Activated CD4-positive, alpha-beta T cell treated with anti-CD3 and anti-CD28 coated beads, Interleukin-2, Interleukin-6, amounts not matched to agents 100 ng/mL and 50 ng/mL, durations not matched to agents 16 hours and 8 hours (primary cell): ENCODE measurements at regions not wholly inside any gene's neighbourhood (a gene's known extent, or its start where the extent isn't known, plus 50 kb on each side); places are given as distances from the start of the nearest gene placed in this dataset.
"Not testable (repeated sequence)": the region's sequence is repeated elsewhere in the genome, so short reads cannot be mapped to it uniquely, and the experiment has no call there.

Experiments used
- DNase-seq: peaks from one replicate; pipeline ENCODE4 v3.0.0-alpha.2; 2020

DNA sequence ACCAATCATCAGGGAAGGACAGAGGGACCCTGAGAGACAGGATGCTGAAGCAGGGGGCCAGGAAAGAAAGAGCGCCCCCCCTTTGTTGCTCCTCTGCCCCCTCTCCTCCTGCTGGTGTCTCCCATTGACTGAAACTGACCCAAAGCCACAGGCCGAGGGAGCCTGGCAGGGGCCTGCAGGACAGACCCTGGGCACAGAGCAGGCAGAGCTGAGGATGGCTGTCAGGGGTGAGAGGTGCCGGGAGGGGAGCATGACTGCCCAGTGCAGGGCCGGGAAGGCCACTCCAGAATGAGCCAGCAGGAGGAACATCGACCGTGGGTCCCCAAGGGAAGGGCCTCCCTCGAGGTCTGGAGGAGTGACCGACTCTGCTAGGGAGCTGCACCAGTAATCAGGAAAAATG, 427.8 kb downstream of the PREX1 start:
- DNase-seq, result no peak

DNA sequence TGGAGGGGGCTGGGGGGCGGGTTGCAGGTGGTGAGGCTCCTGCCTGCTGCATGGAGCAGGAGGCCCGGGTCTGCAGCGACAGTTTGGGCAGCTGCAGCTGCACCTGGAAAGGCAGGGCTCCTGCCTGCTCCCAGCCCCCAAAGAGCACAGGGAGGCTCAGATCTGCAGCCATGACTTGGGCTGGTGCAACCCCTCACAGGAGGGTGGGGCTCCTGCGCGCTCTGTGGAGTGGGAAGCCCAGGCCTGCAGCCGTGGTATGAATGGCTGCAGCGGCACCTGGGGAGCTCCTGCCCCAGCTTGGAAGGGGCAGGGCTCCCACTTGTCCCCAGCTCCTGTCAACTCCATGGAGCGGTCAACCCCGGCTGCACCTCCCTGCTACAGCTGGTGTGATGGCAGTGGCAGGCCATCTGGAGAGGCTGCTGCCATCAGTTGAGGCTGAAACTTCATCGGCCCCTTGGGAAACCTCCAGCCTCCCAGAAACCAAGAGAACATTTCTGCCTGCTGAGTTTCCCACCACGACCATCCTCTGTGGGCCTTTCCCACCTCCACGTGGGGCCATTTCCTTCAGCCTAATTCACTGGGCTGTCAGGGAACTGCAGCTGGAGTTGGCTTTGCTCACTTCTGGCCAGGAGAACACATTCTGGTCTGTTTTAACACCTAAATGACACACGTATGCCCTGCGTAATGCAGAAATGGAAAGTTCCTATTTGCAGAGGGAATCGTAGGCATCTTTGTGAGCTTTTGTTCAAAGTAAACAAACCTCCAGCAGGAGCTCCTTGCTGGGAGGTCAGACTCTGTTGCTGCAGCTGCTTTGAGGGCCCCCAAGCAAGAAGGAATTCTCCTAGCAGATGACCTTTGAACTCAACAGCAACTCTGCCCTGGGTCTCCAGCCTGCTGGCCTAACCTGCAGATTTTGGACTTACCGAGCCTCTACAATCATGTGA, 429.0 kb downstream of the PREX1 start:
- DNase-seq, result no peak

GRCh38 chr20:48396981-48397861, 430.6 kb downstream of the PREX1 start:
- not testable (repeated sequence) for DNase-seq

DNA sequence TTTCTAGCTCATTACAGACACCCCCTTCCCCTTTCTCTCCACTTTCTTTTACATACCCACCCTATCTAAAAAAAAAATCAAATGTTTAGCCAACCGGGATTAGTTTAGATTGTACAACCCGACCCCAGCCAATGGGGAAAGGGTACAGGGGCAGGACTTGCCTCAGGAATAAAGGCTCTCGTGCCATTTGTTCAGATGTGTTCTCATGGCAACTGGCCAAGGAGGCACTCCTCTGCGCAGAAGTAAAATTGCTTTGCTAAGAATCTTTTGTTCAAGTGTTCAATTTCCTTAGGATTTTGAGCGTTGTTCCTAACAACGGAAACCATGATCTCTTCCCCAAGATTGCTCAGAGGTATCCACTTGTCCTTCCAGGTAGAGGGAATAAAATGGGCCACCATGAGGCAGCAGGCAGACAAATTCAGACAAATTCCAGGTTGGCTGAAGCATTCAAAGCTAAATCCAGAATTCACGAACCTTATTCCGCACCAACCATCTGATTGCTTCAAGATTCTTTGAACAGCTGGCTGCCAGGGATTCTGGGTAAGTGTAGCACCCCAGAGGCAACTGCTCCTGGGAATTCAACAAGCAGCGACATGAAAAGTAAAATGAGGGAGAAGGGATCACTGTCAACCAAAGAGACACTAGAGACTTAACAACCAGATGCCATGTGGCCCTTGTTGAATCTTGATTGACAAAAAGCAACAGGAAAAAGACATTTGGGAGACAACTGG, 431.8 kb downstream of the PREX1 start:
- DNase-seq, result no peak

- DNase-seq, result no peak
These were observed 433.3 kb downstream of the PREX1 start for GRCh38 chr20:48394415-48395081.

DNA sequence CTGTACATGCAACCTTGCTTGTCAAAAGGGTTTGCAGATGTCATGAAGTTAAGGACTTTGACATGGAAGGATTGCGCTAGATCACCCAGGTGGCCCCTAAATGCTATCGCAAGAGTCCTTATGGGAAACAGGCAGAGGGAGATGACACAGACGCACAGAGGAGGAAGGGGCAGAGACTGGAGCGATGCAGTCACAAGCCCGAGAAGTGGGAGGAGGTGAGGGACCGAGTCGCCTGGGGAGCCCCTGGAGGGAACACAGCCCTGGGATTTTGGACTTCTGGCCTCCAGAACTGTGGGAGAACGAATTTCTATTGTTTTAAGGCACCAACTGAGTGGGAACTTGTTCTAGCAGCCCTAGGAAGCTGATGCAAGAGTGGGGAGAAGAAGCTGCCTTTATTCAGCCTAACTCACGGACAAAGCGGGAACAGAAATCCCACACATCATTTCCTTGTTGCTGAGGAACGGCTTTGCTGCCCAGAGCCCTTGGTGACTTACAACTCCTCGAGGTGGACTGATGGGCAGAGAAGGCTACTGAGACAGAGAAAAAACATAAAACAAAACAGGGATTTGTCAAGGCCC, 434.0 kb downstream of the PREX1 start:
- DNase-seq, result no peak

DNA sequence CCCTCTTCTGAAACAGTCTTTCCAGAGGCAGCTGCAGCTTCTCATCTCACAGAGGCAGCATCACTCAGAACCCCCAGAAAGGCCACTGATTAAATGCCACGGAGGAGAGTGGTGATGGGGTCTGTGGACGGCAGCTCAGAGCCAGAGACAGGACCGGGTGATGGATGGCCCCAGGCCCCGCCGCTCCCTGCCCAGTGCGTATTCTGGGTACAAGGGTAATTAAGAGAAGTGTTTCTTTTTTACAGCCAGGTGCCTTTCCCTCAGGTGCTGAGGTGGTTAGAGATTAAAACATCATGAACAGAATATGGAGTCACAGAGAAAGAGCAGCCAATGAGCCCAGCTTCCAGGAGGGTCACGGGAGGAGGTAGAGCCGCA, 434.5 kb downstream of the PREX1 start:
- DNase-seq, result no peak

DNA sequence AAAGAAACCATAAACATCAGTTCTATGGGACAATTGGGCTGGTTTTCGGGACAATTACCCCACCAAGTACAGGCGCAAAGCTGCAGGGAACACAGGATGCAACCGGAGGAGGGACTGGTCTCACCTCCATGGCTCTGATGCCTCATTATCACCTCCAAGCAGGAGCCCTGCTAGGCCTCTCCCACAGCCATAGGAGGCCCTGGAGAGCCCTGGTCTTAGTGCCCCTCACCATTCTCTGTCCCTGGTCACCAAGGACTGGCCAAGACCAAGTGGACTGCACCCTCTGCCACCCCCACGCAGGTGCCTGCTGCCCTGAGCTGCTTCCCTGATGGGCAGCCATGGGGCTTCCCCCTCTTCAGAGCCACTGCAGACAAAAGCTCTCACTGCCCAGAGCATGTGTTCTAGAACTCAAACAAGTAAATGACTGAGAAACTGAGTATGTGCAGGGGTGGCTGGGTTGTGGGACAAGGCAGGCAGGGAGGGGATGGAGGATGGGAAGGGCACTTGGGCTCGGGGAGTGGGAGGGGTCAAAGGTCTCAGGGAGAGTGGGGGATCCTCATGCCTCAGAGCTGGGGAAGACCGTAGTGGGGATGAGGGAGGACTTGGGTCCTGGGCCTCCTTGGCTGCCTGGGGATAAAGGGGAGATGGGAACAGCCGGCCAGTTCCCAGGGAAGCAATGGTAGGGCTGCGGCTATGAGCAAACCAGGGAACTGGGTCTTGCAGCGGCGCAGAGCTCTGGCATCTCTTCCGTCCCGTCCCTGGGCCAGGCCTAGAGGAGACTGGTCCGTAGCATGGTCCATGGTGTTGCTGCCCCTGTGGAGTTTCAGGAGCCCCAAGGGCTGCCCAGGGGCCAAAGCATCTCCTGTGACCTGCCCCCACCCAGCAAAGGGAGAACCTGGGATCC, 435.1 kb downstream of the PREX1 start:
- DNase-seq, result no peak

DNA sequence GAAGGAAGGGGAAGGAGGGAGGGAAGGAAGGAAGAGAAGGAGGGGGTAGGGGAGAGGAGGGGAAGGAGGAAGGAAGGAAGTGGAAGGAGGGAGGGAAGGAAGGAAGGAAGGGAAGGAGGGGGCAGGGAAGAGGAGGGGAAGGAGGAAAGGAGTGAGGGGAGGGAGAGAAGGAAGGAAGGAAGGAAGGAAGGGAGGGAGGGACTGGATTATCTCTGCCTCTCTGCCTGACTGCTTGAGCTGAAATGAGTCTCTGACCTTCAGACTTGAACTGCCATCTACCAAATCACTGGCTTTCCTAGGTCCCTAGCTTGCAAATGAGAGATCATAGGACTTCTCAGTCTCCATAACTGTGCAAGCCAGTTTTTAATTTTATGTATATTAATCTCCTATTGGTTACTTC, 436.8 kb downstream of the PREX1 start:
- DNase-seq, result no peak

DNA sequence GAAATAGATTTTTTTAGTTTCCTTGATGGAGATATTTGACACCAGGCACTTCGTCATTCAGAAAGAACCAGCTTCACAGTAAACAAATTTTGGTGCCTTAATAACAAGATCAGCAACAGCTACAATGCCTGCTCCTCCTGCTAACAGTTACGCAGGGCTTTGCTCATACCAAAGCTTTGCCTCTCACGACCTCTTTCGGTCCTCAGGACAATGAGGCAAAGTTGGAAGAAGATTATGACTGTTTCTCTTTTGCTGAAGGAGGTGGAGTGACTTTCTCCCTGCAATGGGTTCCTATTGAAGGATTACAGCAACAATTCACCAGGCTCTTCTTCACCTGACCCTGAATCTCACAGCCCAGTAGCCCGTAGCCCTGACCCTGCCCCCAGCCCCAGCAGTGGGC, 440.1 kb downstream of the PREX1 start:
- no peak for DNase-seq

- DNase-seq, result no peak
These were observed 442.3 kb downstream of the PREX1 start for GRCh38 chr20:48385527-48385926.

DNA sequence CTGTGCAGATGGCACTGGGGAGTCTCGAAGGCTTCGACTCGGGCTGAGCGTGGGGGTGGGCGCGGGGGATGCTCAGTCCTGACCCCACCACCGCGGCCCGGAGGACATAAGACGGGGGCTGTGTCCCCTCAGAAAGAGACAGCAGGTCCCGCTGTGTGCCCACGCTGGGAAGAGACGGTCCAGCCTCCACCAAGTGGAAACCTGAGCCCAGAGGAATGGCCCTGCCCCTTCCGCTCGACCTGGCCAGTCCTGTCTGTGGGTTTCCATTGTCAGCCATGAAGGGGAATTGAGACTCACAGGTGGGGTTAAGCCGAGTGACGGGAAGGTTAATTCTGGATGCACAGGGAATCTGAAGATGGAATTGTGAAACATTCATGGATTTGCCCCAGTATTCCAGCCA, 442.7 kb downstream of the PREX1 start:
- no peak for DNase-seq

DNA sequence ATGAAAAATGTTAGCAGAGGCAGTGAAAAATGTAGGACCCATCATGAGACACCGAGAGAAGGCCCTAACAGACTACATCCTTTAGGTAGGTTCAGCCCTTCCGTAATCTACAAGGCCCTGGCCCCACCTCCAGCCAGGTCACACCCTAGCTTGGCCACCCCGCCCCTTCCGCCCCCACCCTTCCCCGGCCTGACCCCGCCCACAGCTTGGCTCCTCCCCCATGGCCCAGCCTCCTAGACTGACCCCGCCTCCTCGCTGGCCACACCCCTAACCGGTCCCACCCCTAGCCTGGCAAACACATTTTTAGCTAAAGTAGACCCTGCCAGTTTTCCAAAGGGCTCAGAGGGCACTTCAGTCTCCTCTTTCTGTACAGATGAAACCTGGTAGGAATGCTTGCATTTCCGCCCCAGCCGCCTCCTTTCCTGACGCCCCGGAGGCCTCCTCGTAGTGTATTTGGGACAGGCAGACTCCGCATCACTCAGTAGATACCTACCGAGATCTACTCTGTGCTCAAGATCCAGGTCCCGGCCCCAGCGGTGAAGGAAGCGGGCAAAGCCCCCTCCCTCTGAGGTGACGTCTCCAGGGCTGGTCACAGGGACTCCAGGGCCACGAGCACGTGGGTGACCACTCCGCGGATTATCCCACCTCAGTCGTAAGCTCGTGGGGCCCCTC, 443.5 kb downstream of the PREX1 start:
- DNase-seq, result peak; percentile 28

- no peak for DNase-seq
These were observed 444.5 kb downstream of the PREX1 start for GRCh38 chr20:48383252-48383651.

DNA sequence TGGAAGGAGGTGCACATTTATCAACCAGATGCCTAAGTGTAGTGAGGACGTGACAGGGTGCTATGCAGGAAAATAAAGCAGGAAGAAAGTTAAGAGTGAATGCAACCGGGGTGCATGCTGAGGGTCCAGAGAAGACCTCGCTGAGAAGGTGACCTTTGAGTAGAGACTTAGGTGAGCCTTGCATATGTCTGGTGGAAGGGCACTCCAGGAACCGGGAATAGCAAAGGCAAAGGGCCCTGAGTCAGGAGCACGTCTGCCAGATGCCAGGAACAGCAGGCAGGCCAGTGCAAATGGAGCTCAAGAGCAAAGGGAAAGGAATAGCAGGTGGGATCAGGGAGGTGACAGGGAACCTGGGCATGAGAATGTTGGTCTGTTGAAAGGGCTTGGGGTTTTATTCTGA, 445.5 kb downstream of the PREX1 start:
- DNase-seq, result no peak

DNA sequence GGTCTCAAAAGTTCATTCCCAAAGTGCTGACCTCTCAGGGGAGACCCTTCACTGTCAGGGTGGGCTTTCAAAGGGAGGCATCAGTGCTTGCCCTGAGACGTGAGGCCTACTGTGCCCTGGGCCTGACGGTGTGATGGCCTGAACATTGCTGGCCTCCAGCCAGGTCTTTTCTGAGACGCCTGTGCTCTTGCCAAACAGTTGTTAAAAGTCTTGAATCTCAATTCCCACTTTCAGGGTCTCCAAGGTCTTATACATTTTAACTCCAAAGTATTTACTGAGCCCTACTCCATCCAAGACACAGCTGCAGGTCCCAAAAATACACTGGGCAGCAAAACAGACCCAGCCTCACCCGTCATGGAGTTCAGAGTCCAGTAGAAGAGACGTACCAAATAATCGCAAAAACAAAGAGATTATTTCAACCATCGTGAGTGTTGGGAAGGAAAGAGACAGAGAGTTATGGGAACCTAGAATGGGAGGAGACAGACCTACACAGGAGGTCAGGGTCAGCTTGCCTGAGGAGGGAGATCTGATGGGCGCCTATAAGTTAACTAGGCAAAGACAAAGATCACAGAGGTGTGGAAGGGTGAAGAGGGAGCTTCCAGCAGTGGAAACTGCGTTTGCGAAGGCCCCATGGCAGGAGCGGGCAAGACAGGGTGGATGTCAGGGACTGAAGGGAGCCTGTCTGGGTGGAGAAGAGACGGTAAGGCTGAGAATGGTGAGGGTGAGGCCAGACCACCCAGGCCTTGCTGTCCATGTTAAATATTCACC, 446.3 kb downstream of the PREX1 start:
- no peak for DNase-seq

- no peak for DNase-seq
These were observed 447.1 kb downstream of the PREX1 start for GRCh38 chr20:48380661-48381060.

DNA sequence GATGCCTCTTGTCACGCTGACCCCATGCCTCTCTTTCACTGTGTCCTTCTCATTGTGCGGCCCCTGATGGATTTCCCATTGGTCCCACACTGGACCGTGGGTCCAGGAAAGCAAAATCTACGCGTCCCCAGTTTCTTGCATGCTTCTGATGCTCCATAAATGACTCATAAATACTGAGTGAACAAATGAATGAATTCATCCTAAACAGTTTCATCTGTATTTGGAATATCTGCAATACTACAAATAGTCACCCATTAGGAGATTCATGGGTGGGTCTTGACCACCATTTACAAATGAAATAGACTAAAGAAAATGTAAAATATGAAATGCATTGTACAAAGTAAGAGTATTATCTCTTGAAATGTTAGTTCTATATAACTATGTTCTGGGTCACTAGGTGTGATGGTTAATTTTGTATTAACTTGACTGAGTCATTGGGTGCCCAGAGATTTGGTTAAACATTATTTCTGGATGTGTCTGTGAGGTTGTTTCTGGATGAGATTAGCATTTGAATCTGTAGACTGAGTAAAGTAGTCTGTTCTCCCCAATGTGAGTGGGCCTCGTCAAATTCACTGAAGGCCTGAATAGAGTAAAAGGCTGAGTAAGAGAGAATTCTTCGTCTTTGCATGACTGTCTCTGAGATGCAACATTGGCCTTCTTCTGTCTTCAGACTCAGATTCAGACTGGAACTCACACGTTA, 448.7 kb downstream of the PREX1 start:
- DNase-seq, result no peak

DNA sequence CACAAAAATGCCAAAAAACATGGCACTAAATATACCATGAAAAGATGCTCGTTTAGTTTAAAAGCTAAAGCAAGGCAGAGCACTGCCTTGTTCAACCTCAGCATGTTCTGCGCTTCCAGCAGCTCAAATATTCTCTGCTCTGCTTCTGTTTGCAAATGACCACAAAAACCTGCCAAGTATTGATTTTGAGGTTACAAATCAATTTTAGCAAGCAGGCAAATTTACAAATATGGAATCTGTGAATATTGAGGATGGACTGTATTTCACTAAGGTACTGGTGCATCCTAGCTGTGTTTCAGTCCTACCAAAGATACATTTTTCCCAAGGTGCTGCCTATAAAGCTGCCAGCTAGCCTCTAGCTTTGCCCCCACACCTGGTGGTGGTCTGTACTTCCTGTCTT, 449.9 kb downstream of the PREX1 start:
- no peak for DNase-seq
